Amniotic epithelial cell (primary cell): ENCODE measurements at regions not wholly inside any gene's neighbourhood (a gene's known extent, or its start where the extent isn't known, plus 50 kb on each side); places are given as distances from the start of the nearest gene placed in this dataset.
A peak's percentile ranks its signal among the peaks of the same experiment; 100 is the strongest.

Source experiments
- DNase-seq: peaks from one replicate; pipeline ENCODE4 v3.0.0-alpha.2; 2010; ENCODE audit warnings: low read depth

GRCh38 chr18:45378308-45378707 lies 237.0 kb upstream of the SLC14A2 start:
- DNase-seq = no peak

GRCh38 chr18:45378933-45379332 lies 236.3 kb upstream of the SLC14A2 start:
- no peak for DNase-seq

- DNase-seq = no peak
Observed at GRCh38 chr18:45379903-45380302, 235.4 kb upstream of the SLC14A2 start.

- DNase-seq = no peak
Observed at GRCh38 chr18:45381282-45381681, 234.0 kb upstream of the SLC14A2 start.

- DNase-seq = no peak
Observed at GRCh38 chr18:45383228-45383627, 232.0 kb upstream of the SLC14A2 start.

- DNase-seq = peak; percentile 27
Observed at GRCh38 chr18:45384137-45384961, 230.9 kb upstream of the SLC14A2 start.

GRCh38 chr18:45384962-45385315 lies 230.3 kb upstream of the SLC14A2 start:
- no peak for DNase-seq

GRCh38 chr18:45386041-45386655 lies 229.1 kb upstream of the SLC14A2 start:
- peak; percentile 32 for DNase-seq

GRCh38 chr18:45387229-45387628 lies 228.0 kb upstream of the SLC14A2 start:
- DNase-seq = no peak

GRCh38 chr18:45398448-45398847 lies 216.8 kb upstream of the SLC14A2 start:
- no peak for DNase-seq

- no peak for DNase-seq
Observed at GRCh38 chr18:45399146-45399545, 216.1 kb upstream of the SLC14A2 start.

- DNase-seq = no peak
Observed at GRCh38 chr18:45399643-45400042, 215.6 kb upstream of the SLC14A2 start.

GRCh38 chr18:45402485-45403056 lies 212.7 kb upstream of the SLC14A2 start:
- peak; percentile 10 for DNase-seq

- peak; percentile 6 for DNase-seq
Observed at GRCh38 chr18:45403341-45404049, 211.8 kb upstream of the SLC14A2 start.

- no peak for DNase-seq
Observed at GRCh38 chr18:45408218-45408617, 207.1 kb upstream of the SLC14A2 start.

GRCh38 chr18:45409971-45410370 lies 205.3 kb upstream of the SLC14A2 start:
- no peak for DNase-seq

- no peak for DNase-seq
Observed at GRCh38 chr18:45412577-45412976, 202.7 kb upstream of the SLC14A2 start.

- peak; percentile 2 for DNase-seq
Observed at GRCh38 chr18:45413180-45413836, 202.0 kb upstream of the SLC14A2 start.

- no peak for DNase-seq
Observed at GRCh38 chr18:45415614-45416013, 199.7 kb upstream of the SLC14A2 start.

GRCh38 chr18:45416168-45416567 lies 199.1 kb upstream of the SLC14A2 start:
- DNase-seq = peak; percentile 5

- no peak for DNase-seq
Observed at GRCh38 chr18:45417392-45417791, 197.9 kb upstream of the SLC14A2 start.

- no peak for DNase-seq
Observed at GRCh38 chr18:45423659-45424058, 191.6 kb upstream of the SLC14A2 start.
